ENCODE measurements at regions not wholly inside any gene's neighbourhood (a gene's known extent, or its start where the extent isn't known, plus 50 kb on each side); places are given as distances from the start of the nearest gene placed in this dataset.

DNA sequence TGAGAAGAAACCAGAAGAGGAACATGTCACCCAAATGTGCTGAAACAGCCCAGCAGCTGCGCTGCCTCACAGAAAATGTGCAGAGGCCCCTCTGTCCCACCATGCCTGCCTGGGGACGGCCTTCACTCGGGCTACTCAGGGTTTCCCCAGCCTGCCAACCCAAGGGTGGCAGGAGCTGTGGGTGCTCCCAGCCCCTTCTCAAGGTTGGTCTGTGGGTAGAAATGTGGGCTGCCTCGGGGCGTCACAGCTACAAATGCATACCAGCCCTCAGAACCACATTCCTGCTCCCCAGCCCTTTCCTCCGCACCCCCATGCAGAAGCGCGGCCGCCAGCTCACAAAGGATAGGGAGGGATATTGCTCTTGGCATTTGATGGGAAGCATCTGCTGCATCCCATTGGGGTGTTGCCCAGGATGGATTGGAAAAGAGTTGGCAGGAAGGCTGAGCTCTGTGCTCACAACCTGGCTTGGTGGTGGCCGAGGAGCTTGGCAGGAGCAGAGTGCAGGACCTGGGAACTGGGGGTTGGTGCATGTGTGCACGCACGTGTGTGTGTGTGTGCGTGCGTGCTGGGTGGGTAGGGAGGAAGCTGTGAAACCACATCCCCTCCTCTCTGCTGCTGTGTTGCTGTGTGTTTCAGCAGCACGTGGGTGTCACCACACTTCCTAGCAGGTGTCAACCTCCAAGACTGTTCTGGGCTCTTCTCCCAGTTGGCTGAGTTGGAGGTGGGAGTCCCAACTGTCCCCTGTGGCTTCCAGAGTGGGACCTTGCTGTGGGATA lies 304.4 kb downstream of the SEC14L1 start:
- DNase-seq (peak; percentile 83), ATAC-seq (peak; percentile 58)

DNA sequence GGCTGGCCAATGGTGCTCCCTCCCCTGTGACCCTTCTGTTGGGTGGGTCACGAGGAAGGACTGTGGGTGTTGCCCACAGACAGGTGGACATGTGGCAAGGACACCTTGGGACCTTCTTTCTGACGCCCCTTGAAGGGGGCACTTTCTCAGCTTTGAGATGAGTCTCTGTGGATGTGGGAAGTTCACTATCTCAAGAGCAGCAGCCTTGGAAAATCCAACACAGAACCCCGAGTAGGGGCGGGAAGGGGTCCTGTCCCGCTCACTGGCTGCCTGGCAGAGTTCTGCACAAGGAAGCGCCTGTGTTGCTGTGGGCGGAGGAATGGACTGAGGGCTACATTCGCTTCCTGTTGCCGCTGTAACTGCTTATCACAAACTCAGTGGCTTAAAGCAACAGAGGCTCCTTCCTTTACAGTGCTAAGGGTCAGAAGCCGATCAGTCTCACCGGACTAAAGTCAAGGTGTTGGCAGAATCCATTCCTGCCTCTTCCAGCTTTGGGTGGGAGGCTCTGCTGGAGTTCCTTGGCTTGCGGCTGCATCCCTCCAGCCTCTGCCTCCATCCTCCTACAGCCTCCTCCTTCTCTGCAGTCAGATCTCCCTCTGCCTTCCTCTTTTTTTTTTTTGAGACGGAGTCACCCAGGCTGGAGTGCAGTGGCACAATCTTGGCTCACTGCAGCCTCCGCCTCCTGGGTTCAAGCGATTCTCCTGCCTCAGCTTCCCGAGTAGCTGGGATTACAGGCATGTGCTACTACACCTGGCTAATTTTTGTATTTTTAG lies 305.2 kb downstream of the SEC14L1 start:
- DNase-seq (peak; percentile 66), ATAC-seq (peak; percentile 12)

DNA sequence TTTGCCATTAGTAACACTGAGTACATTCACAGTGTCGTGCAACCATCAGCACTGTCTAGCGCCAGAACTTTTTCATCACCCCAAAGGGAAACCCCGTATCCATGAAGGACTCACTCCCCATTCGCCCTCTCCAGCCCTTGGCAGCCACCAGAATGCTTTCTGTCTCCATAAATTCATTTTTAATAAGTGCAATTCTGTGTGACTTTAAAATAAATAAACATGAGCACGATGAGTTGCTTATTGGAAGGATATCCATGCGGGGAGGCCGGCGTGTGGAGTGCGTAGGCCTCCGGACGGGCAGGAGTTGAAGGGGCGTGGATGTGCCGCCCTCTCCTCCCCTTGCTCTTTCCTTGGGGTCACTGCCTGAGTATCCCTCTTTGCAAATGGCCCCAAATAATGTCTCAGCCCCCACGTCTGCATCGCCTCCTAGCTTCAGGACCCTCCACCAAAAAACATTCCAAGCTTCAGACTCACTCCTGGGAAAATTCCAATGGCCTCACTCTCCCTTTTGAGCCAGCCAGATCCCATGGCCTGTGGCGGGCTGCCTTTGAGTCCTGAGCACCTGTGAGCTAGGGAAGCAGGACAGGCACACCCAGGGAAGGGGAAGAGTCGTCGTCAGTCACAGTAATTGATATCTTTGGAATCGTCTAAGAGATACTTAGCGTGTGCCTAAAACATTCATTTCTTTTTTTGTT lies 306.3 kb downstream of the SEC14L1 start:
- DNase-seq (no peak), ATAC-seq (no peak)

DNA sequence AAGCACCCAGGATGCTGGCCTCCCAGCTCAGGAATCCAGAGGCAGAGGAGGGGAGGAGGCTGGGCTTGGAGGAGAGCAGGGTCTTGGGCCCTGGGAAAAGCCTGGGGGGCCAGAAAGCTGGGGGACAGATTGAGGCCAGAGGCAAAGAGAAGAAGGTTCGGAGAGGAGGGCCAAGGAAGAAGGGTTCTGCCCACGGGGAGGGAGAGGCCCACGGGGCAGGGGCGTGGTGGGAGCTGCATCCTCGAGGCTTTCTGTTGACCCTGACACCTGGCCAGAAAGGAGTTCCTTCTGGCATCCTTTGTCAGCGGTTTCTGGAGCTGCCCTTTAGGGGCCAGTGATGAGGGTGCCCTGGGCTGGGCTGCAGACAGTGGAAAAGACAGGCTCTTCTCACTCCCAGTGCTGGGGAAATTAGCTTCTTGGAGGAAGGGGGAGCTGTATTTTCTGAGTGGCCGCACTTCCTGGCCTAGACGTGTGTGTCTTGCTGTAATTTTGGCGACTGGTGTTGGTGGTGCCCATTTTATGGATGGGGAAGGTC lies 308.7 kb downstream of the SEC14L1 start:
- ATAC-seq (no peak), DNase-seq (peak; percentile 19)

DNA sequence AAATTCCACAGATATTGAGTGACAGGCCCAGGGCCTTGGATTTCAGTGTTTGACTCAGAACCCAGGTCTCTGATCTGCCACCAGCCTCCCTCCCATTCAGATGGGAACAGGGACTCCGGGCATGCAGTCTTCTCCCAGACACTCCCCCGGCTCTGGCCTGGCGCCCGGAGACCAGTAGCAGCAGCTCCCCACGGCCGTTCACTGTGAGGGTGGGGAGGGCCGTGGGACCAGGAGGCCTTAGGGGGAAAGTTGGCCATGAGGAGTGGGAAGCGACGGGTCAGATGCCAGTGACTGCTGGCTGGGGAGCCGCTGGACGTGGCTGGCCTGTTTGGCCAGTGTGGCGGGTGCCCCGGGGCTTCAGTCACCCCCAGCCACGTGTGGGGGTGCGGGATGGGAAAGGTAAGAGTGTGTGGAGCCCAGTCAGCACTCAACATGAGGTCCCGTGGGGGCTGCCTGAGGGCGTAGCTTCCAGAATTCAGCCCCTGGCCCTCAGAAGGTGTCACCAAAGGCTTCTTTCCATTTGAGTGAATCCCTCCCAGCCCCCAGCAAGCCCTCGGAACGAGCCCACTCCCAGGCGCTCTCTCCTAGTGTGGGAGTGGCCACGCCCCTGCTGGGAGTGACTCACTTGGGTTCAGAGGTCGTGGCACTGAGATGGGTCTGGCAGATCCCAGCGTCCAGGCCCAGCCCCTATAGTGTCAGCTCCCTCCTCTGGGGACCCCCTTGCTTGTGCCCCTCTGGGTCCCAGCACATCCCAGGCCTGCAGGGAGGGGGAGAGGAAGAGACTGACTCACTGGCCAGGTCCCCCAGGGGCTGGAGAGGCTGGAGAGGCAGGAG lies 309.4 kb downstream of the SEC14L1 start:
- ATAC-seq: peak; percentile 30
- peak; percentile 85 for DNase-seq

DNA sequence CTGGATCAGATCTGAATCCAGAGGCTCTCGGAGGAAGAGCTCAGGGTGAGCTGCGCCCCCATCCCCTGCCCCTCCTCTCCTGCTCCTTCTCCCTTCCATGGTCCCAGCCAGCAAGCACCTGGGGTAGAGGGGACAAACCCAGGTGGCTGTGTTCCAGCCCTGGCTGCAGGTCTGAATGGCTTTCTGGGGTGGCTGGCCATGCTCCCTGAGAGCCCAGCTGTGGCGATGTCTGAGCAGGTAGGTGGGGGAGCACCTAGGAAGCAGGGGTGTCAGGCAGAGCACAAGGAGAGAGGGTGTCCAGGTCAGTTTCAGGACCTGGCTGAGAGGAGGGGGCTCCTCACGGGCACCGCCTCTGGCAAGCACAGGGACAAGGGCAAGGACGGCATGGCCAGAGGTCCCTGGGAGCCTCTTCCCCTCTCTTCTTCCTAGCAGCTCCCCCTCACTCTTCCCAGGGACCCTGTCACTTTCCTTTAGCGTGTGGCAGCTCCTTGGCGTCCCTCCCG lies 310.0 kb downstream of the SEC14L1 start:
- ATAC-seq (no peak), DNase-seq (peak; percentile 27)

DNA sequence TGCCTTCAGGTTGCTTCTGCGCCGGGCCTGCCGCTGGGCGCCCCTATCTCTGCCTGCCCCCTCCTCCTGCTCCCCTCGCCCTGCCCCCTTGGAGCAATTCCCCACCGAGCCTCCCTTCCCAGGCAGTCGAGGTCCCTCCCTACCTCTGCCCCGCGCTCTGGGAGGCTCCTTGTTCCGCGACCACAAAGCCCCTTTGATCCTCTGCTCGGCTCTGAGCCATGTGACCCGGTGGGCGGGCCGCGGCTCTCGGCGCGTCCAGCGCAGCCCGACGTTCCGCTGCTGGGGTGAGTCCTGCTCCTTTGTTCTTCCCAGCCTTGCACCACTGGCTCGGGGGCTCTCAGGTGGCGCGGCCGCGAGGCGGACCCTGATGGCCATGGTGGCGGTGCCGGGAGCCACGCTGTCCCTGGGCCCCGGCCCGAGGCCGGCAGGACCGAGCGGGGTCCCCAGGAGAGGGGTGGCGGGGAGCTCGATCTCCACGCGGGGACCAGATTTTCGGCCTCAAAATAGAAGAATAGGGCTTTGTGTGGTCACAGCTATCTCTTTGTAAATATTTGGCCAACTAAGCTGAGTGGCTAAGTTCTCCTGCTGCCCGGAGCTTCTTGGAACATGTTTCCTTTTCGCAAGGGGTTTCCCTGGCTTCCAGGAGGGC lies 310.6 kb downstream of the SEC14L1 start:
- DNase-seq (peak; percentile 86), ATAC-seq (peak; percentile 60)

DNA sequence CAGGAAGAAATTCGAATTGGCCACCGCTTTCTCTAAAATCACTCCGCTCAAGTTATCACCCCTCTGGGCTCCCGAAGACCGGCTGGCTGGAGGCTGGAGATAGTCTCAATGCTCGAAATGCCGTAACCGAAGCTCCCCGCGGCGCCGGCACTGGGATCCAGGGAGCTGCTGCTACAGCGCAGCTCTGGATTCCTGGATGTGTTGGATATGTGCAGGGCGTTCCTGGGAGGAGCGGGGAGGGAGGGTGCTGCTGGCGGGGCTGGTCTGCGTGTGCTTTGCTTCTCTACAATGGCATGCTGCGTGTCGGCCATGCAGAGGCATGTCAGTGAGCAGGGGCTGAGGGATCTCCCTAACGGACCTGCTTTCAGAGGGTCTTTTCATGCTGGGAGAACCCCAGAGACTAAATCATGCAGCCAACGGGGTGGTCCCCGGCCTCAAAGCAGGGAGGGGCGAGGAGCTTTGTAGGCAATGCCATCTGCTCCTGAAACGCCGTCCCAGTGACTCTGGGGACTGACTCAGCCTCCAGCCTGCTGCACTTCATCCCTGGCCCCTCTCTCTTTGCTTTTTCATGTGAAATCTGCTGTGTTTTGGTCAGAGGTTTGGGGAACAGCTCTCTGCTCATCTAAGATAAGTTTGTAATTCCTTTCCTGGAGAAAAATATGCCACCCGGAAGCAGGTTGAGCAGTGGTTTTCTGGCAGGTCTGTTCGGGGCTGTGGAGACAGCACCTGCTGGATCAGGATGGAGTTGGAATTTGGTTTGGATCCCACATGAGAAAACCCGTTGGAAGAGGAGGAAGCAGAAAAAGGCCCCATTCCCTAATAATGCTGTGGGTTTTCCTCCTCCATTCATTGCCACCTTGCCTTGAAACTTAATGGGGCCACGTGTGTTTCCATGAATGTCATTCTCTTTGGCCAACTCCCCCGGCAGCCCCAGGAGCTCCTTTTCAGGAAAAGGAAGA lies 311.4 kb downstream of the SEC14L1 start:
- peak; percentile 65 for DNase-seq
- ATAC-seq: peak; percentile 6

DNA sequence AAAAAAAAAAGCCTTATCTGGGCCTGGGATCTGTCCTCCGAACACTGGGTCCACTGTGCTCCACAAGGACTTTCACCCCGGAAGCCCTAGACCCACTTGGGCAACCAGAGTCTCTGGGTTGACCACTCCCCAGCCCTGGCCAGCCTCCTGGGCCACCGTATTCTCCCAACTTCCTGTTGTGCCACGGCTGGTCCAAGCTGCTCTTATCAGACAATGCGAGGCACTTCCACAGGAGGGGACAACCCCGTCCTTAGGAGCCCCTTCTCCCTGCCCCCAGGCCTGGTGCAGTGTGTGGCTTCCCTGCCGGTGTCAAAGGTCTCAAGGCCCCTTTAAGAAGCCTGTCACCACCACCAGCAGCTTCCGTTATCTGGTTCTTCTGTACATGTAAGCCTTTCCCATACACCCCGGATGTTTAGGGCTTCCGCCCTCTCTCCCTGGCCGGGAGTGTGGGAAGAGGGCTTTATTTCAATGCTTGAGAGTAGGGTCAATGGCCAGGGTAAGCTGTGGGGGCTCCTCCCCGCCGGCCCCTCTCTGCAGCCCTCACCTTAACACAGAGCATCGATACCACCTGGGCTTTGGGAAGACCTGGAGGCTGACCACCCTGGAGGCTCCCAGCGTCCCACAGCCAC lies 313.0 kb downstream of the SEC14L1 start:
- ATAC-seq: peak; percentile 42
- peak; percentile 70 for DNase-seq

DNA sequence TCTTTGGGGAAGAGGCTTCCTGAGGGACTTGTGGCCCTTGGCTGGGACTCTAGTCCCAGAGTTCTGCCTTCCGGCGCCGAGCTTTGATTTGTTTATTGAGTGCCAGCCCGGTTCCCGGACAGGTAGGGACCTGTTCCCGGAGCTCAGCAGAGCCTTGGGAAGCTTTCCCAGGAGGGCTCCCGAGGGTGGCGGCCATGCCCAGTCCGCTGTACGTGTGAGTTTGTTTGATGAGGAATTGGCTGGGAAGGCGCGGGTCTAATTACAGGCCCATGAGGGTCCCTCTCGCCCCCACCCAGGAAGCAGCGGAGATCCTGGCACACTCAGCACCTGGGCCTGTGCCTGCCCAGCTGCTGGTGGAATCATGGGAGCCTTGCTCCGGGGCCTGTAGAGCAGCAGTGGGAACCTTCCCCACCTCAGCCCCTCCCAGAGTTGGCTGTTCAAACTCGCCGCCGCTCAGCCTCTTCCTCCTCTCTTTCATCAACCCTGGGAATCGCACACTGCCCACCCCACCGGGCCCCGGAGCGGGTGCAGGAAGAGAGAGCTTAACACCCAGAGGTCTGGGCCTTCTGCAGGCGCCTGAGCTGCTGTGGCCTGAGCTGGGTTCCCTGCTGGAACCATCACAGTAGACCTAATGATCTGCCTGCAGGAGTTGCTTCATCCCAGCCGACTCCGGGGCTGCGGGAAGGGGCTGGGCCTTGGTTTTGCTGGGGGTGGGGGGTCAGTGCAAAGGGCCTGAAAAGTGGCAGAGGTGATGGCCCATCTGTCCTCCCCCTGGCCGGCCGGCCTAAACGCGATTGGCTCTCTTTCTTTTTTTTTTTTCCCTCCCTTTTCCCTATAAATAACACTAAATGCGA lies 313.7 kb downstream of the SEC14L1 start:
- peak; percentile 36 for DNase-seq
- no peak for ATAC-seq

DNA sequence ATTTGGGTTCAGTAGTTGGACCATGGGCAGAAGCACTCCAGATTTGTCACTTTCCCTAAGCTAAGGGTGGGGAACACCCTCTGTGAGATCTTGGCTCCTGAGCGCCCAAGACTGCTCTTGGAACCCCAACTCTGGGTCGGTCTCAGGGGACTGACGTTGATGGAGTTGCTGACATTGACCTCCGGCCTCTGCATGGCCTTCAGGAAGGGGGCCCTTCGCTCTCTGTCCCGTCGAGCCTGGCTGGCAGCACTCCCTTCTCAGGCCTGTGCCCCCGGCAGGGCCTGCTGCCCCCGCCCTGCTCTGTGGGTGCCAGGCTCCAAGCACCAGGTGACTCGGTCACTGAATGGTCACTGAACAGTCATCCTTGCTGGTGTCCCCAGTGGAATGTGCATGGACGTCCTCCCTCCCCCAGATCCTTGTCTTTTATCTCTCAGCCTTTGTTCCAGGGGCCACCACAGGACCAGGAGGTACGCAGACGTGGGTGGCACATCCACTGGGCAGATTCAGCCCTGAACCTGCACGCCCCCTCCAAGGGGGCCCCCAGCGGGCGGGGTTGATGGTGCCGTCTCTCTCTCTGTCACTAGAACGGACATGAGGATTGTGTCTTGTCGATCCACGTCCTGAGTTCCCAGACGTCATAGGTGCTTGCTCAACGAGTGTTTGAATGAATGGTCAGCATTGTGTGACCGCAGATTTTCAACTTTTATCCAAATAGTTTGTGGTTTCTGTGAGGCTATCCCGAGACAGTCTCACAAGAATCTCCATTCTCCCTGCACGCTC lies 314.5 kb downstream of the SEC14L1 start:
- DNase-seq (peak; percentile 63), ATAC-seq (no peak)

DNA sequence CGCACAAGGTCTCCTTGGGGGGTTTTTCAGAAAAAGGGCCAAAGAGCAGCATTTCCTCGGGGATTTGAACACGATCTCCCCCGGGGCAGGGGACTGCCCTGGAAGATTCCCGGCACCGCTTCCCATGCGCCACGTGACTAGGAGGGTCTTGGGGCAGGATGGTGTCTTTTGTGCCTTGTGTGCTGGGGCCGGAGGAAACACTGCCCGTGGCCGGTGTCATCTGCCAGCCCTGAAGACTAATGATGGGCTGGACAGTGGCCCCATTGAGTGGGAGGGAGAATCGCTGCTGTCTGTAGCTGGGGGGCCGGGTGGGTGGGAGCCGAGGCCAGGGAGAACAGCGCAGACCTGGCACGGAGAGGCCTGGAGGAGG lies 315.1 kb downstream of the SEC14L1 start:
- DNase-seq: no peak
- no peak for ATAC-seq

DNA sequence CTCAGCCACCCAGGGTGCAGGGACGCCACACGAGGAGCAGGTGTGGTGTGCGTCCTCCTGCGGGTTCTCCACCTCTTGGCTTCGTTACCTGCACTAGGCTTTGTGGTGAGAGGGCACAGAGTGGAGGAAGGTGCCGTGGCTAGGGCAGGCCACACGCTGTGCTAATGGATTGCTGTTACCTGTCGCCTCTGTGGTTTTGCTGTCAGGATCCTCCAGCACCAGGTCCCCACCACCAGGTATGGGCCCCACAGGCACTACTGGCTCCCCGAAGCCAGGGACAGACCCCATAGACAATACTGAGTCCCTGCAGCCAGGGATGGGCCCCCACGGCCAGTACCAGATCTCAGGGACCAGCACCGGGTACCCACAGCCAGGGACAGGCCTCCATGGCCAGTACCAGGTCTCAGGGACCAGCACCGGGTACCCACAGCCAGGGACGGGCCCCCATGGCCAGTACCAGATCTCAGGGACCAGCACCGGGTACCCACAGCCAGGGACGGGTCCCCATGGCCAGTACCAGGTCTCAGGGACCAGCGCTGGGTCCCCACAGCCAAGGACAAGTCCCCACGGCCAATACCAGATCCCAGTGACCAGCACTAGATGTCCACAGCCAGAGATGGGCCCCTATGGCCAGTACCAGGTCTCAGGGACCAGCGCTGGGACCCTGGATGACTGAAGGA lies 315.6 kb downstream of the SEC14L1 start:
- DNase-seq (no peak), ATAC-seq (no peak)

DNA sequence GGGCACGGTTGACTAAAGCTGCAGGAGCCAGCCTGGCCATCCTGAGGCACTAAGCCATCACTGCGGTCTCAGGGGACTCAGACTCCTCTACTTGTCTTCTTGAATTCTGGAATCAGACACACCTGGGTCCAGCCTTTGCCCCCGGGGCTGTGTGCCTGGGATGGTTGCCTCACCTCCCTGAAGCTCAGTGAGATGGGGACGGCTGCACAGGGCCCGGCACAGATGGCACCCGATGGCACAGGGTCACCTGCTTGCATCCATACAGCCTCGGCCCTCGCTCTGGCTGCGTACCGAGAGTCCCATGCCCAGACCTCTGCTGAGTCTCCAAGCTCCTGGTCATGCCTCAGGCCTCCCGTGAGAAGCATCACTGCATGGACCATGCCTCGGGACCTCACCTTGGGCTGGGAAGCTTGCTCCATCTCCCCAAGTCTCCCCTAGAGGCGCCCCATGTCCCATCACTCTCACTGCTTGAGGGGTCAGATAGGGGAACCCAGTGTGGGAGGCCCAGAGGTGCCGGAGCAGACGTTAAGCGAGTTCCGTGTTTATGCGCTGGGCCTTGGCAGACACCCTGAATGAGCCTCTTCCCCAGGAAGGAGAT lies 316.3 kb downstream of the SEC14L1 start:
- DNase-seq (peak; percentile 61), ATAC-seq (peak; percentile 8)

DNA sequence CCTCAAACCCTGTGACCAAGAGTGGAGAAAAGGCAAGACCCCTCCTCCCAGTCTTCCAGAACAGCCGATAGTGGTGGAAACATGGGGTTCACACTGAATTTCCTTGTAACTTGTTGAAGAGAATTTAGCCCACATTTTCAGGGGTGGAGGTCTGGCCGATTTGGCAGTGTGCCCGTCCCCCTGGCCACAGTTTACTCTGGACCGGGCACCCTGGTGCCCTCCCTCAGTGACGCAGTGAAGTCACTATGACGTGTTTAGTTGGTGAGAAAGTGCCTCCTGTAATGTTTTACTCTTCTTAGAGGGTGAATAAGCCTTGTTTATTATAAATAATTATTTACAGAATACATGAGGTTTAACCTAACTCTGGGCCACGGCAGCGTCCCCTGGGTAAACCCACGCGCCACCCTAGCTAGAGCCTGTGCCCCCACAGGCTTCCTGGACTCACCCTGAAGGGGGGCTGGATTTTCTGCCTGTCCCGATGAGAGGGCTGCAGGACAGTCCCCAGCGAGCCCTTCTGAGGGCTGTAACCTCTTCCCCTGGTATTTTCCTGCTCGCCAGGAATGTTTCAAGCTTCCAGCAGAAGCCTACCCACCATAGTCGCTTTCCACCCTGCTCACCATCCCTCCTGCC lies 316.9 kb downstream of the SEC14L1 start:
- ATAC-seq (no peak), DNase-seq (peak; percentile 49)

All from stimulated activated naive CD8-positive, alpha-beta T cell treated with anti-CD3 and anti-CD28 coated beads, Interleukin-15, Interleukin-2, amounts not matched to agents 100 U/mL and 50 U/mL, for 24 hours (primary cell).